Activated CD8-positive, alpha-beta T cell treated with anti-CD3 and anti-CD28 coated beads for 36 hours (primary cell): ENCODE measurements at regions not wholly inside any gene's neighbourhood (a gene's known extent, or its start where the extent isn't known, plus 50 kb on each side); places are given as distances from the start of the nearest gene placed in this dataset.

Experiments
- ATAC-seq: fragments of 200-7000 bp; cut with Tn5 transposase; one replicate; pipeline ENCODE4 v1.10.0; 2021; ENCODE audit warnings: mild to moderate bottlenecking, moderate library complexity
- CTCF ChIA-PET: fragments of 350-600 bp; sonication (Branson Sonifier 250); formaldehyde crosslinking; loops from one replicate; lab custom pipeline; 2021; ENCODE audit warnings: antibody characterized with exemption; lab: Charles Lee
- POLR2A ChIA-PET: fragments of 350-600 bp; sonication (Branson Sonifier 250); formaldehyde crosslinking; loops from one replicate; lab custom pipeline; 2021; ENCODE audit warnings: antibody characterized with exemption; lab: Charles Lee
- DNase-seq: peaks from one replicate; pipeline ENCODE4 v3.0.0-alpha.2; 2020
- H3K27ac Mint-ChIP-seq: one replicate; pipeline ENCODE4 v1.8.0; 2021; ENCODE audit warnings: mild to moderate bottlenecking, mixed read lengths
- H3K27me3 Mint-ChIP-seq: one replicate; pipeline ENCODE4 v1.8.0; 2021; ENCODE audit warnings: mixed read lengths
- H3K36me3 Mint-ChIP-seq: one replicate; pipeline ENCODE4 v1.8.0; 2021; ENCODE audit warnings: low read depth, mixed read lengths
- H3K4me1 Mint-ChIP-seq: one replicate; pipeline ENCODE4 v1.8.0; 2021; ENCODE audit warnings: low read depth, mixed read lengths
- H3K4me3 Mint-ChIP-seq: one replicate; pipeline ENCODE4 v1.8.0; 2021; ENCODE audit warnings: mild to moderate bottlenecking, moderate library complexity, mixed read lengths
- H3K9me3 Mint-ChIP-seq: one replicate; pipeline ENCODE4 v1.8.0; 2021; ENCODE audit warnings: mixed read lengths
- CTCF ChIP-seq: fragments of 200-600 bp; IDR thresholded peaks from one replicate; pipeline ENCODE4 v1.8.0; 2022; ENCODE audit warnings: antibody characterized with exemption, mild to moderate bottlenecking
- intact Hi-C: fragments of 100-400 bp; cut with micrococcal nuclease; formaldehyde crosslinking; loops from one replicate; pipeline ENCODE4 v1.10.0; 2022

- Mint-ChIP-seq H3K36me3 (no peaks in the 10 kb centered on the region), H3K4me1 (no peaks in the 10 kb centered on the region), H3K27ac (no peak overlapping the region), H3K9me3 (no peaks in the 10 kb centered on the region), H3K4me3 (no peak overlapping the region), H3K27me3 (peaks cover 1% of the 10 kb centered on the region)
- CTCF ChIA-PET, result no interaction called here
- POLR2A ChIA-PET, result no interaction called here
- ATAC-seq, result no peak
- no peak for DNase-seq
- TF ChIP-seq CTCF, result no peak
- intact Hi-C loops, result no loop called here
Measured at GRCh38 chr18:22505141-22505591, 87.5 kb upstream of the CTAGE1 start.

GRCh38 chr18:22507055-22507454 lies 89.3 kb upstream of the CTAGE1 start:
- Mint-ChIP-seq H3K9me3 (no peaks in the 10 kb centered on the region), H3K4me1 (no peaks in the 10 kb centered on the region), H3K36me3 (no peaks in the 10 kb centered on the region), H3K27ac (no peak overlapping the region), H3K27me3 (peaks cover 1% of the 10 kb centered on the region), H3K4me3 (no peak overlapping the region)
- DNase-seq, result no peak
- CTCF ChIA-PET, result no interaction called here
- no peak for TF ChIP-seq CTCF
- no peak for ATAC-seq
- POLR2A ChIA-PET, result no interaction called here
- intact Hi-C loops, result no loop called here

GRCh38 chr18:22509423-22509822 lies 91.7 kb upstream of the CTAGE1 start:
- POLR2A ChIA-PET, result interaction anchor here (0.6 kb wide), 1 partner anchor 11 kb away, joined by 4 read pairs; no protein-coding TSS in a partner anchor
- DNase-seq, result no peak
- H3K27ac Mint-ChIP-seq, result no peak overlapping the region

GRCh38 chr18:22510697-22511096 lies 93.0 kb upstream of the CTAGE1 start:
- intact Hi-C loops, result no loop called here
- Mint-ChIP-seq H3K27me3 (peaks cover 2% of the 10 kb centered on the region), H3K4me1 (no peaks in the 10 kb centered on the region), H3K9me3 (no peaks in the 10 kb centered on the region), H3K4me3 (no peak overlapping the region), H3K36me3 (no peaks in the 10 kb centered on the region), H3K27ac (no peak overlapping the region)
- ChIA-PET CTCF (no interaction called here), POLR2A (no interaction called here)
- TF ChIP-seq CTCF, result no peak
- no peak for DNase-seq
- no peak for ATAC-seq

More at GRCh38 chr18:22509423-22509822, 91.7 kb upstream of the CTAGE1 start:
- CTCF ChIA-PET, result no interaction called here
- no peak overlapping the region for H3K4me3 Mint-ChIP-seq
- intact Hi-C loops, result no loop called here
- H3K36me3 Mint-ChIP-seq, result no peaks in the 10 kb centered on the region
- peaks cover 1% of the 10 kb centered on the region for H3K27me3 Mint-ChIP-seq
- ATAC-seq, result no peak
- no peak for TF ChIP-seq CTCF
- H3K4me1 Mint-ChIP-seq, result no peaks in the 10 kb centered on the region
- no peaks in the 10 kb centered on the region for H3K9me3 Mint-ChIP-seq

GRCh38 chr18:22513721-22514481 lies 96.2 kb upstream of the CTAGE1 start:
- H3K9me3 Mint-ChIP-seq, result no peaks in the 10 kb centered on the region
- DNase-seq (no peak), ATAC-seq (no peak)
- H3K27me3 Mint-ChIP-seq, result peaks cover 5% of the 10 kb centered on the region
- ChIA-PET POLR2A (no interaction called here), CTCF (no interaction called here)
- no peak overlapping the region for H3K27ac Mint-ChIP-seq
- H3K36me3 Mint-ChIP-seq, result no peaks in the 10 kb centered on the region
- H3K4me1 Mint-ChIP-seq, result no peaks in the 10 kb centered on the region
- H3K4me3 Mint-ChIP-seq, result no peak overlapping the region
- no peak for TF ChIP-seq CTCF
- intact Hi-C loops, result no loop called here
